ENCODE measurements at regions not wholly inside any gene's neighbourhood (a gene's known extent, or its start where the extent isn't known, plus 50 kb on each side); places are given as distances from the start of the nearest gene placed in this dataset.

DNA sequence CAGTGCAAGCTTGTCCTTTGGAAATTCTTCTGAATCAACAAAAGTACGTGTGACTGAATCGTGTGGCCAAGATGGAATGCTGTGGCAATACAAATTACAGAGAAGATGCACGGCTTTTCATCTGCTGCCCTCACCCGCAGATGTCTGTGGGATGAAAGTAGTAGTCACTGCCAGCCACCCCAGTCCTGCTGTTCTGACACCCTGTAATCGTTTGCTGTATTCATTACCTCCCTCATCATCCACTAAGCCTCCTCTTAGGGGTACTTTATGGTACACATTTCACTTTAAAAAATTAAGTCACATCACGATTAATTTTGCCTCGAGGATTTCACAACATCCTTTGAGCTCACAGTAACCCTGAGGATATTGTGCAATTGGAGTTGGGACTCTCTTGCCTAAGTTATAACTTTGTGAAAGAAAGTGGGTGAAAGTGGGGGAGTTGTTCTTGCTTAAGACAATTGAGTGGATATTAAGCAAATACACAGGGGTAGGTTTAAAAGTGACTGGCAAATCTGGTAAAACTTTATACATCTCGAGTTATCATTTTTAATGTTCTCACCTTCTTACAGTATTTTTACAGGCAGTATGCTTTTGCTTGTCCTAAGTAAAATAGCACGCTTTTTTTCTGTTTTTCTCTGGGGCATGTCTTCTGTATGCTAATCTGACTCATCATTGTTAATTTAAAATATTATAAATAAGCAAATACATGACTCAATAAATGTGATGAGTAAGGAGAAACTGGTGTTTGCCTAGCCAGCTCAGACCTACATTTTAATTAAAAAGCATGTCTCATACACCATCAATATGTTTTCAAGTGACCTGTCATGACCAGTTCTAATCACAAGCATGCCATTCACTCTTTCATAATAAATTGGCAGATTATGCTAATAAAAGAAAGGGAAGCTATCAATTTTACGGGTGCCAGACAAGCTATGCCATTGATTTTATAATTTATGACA lies 680.9 kb downstream of the IRS1 start (continued):
- TF ChIP-seq, protein P1, sequence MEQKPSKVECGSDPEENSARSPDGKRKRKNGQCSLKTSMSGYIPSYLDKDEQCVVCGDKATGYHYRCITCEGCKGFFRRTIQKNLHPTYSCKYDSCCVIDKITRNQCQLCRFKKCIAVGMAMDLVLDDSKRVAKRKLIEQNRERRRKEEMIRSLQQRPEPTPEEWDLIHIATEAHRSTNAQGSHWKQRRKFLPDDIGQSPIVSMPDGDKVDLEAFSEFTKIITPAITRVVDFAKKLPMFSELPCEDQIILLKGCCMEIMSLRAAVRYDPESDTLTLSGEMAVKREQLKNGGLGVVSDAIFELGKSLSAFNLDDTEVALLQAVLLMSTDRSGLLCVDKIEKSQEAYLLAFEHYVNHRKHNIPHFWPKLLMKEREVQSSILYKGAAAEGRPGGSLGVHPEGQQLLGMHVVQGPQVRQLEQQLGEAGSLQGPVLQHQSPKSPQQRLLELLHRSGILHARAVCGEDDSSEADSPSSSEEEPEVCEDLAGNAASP (CRISPR knock-in tag; IDR thresholded peaks at IDR 0.05; ENCODE audit: borderline replicate concordance), result peak; percentile 27; the same call in 1 of the 2 replicates
- TF ChIP-seq GABPB1 (CRISPR knock-in tag; IDR thresholded peaks at IDR 0.05) (peak; percentile 35; the same call in 1 of the 2 replicates), SMARCE1 (IDR thresholded peaks at IDR 0.05; ENCODE audit: borderline replicate concordance) (no peak), HNRNPLL (IDR thresholded peaks at IDR 0.05; ENCODE audit: low read depth, low read length, poor library complexity, severe bottlenecking) (no peak), ELF4 (CRISPR knock-in tag; IDR thresholded peaks at IDR 0.05; ENCODE audit: borderline replicate concordance) (no peak; the same call in 1 of the 2 replicates), ZNF781 (CRISPR knock-in tag; IDR thresholded peaks at IDR 0.05; ENCODE audit: borderline replicate concordance, not compliant biosample characterization) (peak; percentile 79), JDP2 (CRISPR knock-in tag; IDR thresholded peaks at IDR 0.05; ENCODE audit: borderline replicate concordance) (no peak), NFE2L2 (IDR thresholded peaks at IDR 0.05; ENCODE audit: low read length) (no peak; the same call in 1 of the 2 replicates), ZNF644 (CRISPR knock-in tag; IDR thresholded peaks at IDR 0.05; ENCODE audit: low read depth) (peak; percentile 88), FOXP1 (IDR thresholded peaks at IDR 0.05) (no peak), FOXP1 (CRISPR knock-in tag; IDR thresholded peaks at IDR 0.05) (peak; percentile 70), DRAP1 (CRISPR knock-in tag; IDR thresholded peaks at IDR 0.05) (0 out of 2 replicates have a peak, but pooled peaks have one; percentile 23), HNF4A (CRISPR knock-in tag; IDR thresholded peaks at IDR 0.05) (peak; percentile 87), ZNF253 (CRISPR knock-in tag; IDR thresholded peaks at IDR 0.05; ENCODE audit: borderline replicate concordance) (no peak), RARG (CRISPR knock-in tag; IDR thresholded peaks at IDR 0.05; ENCODE audit: low read depth) (no peak), ZMYM4 (CRISPR knock-in tag; IDR thresholded peaks at IDR 0.05) (peak; percentile 79), ZNF530 (CRISPR knock-in tag; IDR thresholded peaks at IDR 0.05; ENCODE audit: low read depth) (no peak), SETDB1 (CRISPR knock-in tag; IDR thresholded peaks at IDR 0.05; ENCODE audit: borderline replicate concordance) (no peak), DDIT3 (CRISPR knock-in tag; IDR thresholded peaks at IDR 0.05) (peak; percentile 42; the same call in 1 of the 2 replicates), NR1H2 (CRISPR knock-in tag; IDR thresholded peaks at IDR 0.05; ENCODE audit: borderline replicate concordance, low read depth) (no peak), ZFP36 (IDR thresholded peaks at IDR 0.05; ENCODE audit: borderline replicate concordance, low read depth, low read length, partially characterized antibody) (no peak), ZNF562 (CRISPR knock-in tag; IDR thresholded peaks at IDR 0.05; ENCODE audit: borderline replicate concordance) (no peak), KDM3A (CRISPR knock-in tag; IDR thresholded peaks at IDR 0.05; ENCODE audit: low read depth) (peak; percentile 68), ZMYM2 (CRISPR knock-in tag; IDR thresholded peaks at IDR 0.05) (0 out of 2 replicates have a peak, but pooled peaks have one; percentile 5), IRX3 (CRISPR knock-in tag; IDR thresholded peaks at IDR 0.05; ENCODE audit: borderline replicate concordance, low read depth) (no peak)
- TF ChIP-seq, protein P2, sequence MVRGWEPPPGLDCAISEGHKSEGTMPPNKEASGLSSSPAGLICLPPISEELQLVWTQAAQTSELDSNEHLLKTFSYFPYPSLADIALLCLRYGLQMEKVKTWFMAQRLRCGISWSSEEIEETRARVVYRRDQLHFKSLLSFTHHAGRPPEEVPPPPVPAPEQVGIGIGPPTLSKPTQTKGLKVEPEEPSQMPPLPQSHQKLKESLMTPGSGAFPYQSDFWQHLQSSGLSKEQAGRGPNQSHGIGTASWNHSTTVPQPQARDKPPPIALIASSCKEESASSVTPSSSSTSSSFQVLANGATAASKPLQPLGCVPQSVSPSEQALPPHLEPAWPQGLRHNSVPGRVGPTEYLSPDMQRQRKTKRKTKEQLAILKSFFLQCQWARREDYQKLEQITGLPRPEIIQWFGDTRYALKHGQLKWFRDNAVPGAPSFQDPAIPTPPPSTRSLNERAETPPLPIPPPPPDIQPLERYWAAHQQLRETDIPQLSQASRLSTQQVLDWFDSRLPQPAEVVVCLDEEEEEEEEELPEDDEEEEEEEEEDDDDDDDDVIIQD (CRISPR knock-in tag; IDR thresholded peaks at IDR 0.05; ENCODE audit: low read depth), result peak; percentile 94
- TF ChIP-seq, protein P3, sequence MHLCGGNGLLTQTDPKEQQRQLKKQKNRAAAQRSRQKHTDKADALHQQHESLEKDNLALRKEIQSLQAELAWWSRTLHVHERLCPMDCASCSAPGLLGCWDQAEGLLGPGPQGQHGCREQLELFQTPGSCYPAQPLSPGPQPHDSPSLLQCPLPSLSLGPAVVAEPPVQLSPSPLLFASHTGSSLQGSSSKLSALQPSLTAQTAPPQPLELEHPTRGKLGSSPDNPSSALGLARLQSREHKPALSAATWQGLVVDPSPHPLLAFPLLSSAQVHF (CRISPR knock-in tag; IDR thresholded peaks at IDR 0.05), result no peak
